Smooth muscle cell (in vitro differentiated cells): ENCODE measurements at regions not wholly inside any gene's neighbourhood (a gene's known extent, or its start where the extent isn't known, plus 50 kb on each side); places are given as distances from the start of the nearest gene placed in this dataset.
A peak's percentile ranks its signal among the peaks of the same experiment; 100 is the strongest.

Source experiments
- DNase-seq: peaks from one replicate; lab custom pipeline; 2025; ENCODE audit not compliant: unreplicated experiment; lab: John Stamatoyannopoulos, UW
- H2AFZ ChIP-seq: fragments of 200-600 bp; sonication (generic); 2 replicates; pipeline ENCODE4 v1.6.0; 2016; ENCODE audit warnings: antibody characterized with exemption, low read depth, mild to moderate bottlenecking
- H3F3A ChIP-seq: fragments of 200-600 bp; sonication (generic); 2 replicates; pipeline ENCODE4 v1.6.0; 2017; ENCODE audit warnings: antibody characterized with exemption, low read depth
- H3K27ac ChIP-seq: fragments of 200-600 bp; sonication (generic); 2 replicates; pipeline ENCODE4 v1.5.1; 2016; ENCODE audit warnings: low read depth, mild to moderate bottlenecking
- H3K27me3 ChIP-seq: fragments of 200-600 bp; sonication (generic); 2 replicates; pipeline ENCODE4 v1.6.1; 2016; ENCODE audit warnings: low read depth, mild to moderate bottlenecking
- H3K36me3 ChIP-seq: fragments of 200-600 bp; sonication (generic); 2 replicates; pipeline ENCODE4 v1.5.1; 2016; ENCODE audit warnings: low read depth
- H3K4me1 ChIP-seq: fragments of 200-600 bp; sonication (generic); 2 replicates; pipeline ENCODE4 v1.5.1; 2016; ENCODE audit warnings: low read depth
- H3K4me2 ChIP-seq: fragments of 200-600 bp; sonication (generic); 2 replicates; pipeline ENCODE4 v1.6.0; 2016; ENCODE audit warnings: mild to moderate bottlenecking
- H3K4me3 ChIP-seq: fragments of 200-600 bp; sonication (generic); 2 replicates; pipeline ENCODE4 v1.5.1; 2016; ENCODE audit warnings: mild to moderate bottlenecking
- H3K79me2 ChIP-seq: fragments of 200-600 bp; sonication (generic); 2 replicates; pipeline ENCODE4 v1.6.0; 2016; ENCODE audit warnings: low read depth, mild to moderate bottlenecking
- H3K9ac ChIP-seq: fragments of 200-600 bp; sonication (generic); 2 replicates; pipeline ENCODE4 v1.6.0; 2016; ENCODE audit warnings: low read depth
- H3K9me3 ChIP-seq: fragments of 200-600 bp; sonication (generic); replicated peaks from 2 replicates; pipeline ENCODE4 v1.5.1; 2016; ENCODE audit warnings: low read depth
- H4K20me1 ChIP-seq: fragments of 200-600 bp; sonication (generic); 2 replicates; pipeline ENCODE4 v1.6.0; 2016; ENCODE audit warnings: low read depth
- WGBS: methylation state at CpG from one replicate; pipeline ENCODE4 v1.1.7; 2016; ENCODE audit warnings: low lambda C conversion rate; 5-methylcytosine and 5-hydroxymethylcytosine counted together
- TF ChIP-seq, protein P1 (sequence below): fragments of 200-600 bp; sonication (generic); IDR thresholded peaks from 2 replicates; pipeline ENCODE4 v1.5.1; 2017; ENCODE audit warnings: borderline replicate concordance, mild to moderate bottlenecking, antibody characterized with exemption; ENCODE audit not compliant: insufficient read depth, poor library complexity, severe bottlenecking

DNA sequence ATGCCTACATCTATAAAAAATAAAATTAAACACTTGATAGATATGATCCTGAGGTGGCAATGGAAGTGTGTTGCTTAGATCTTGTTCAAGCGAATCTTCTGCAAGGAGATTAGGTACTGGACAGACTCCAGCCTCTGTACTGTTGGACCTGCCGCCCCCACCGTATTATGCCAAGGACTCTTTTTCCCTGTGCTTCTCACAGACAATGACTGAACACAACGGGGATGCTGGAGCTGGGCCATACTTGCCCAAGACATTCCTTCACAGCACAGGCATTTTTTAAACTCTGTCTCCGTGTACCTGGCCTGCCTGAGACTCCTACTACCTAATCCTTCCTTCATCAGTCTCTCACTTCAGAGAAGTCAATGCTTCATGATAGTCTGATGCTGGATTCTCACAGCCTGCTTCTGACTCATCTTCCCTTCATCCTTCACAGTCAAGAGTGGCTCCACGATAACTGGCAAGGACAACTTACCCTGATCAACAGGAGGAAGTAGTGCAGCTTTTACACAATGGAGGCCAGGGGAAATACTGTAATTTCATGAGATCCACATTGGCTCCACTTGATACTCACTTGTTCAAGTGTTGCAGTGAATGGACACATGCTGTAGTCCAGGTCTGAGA lies 754.6 kb upstream of the AGA start:
- Histone ChIP-seq H3K27me3 (no peaks in the 10 kb centered on the region), H3K9me3 (no peaks in the 10 kb centered on the region), H3K9ac (no peak overlapping the region), H3K4me1 (no peaks in the 10 kb centered on the region), H3F3A (no peaks in the 10 kb centered on the region), H3K4me3 (no peak overlapping the region), H3K4me2 (no peak overlapping the region), H3K79me2 (no peaks in the 10 kb centered on the region), H2AFZ (no peak overlapping the region), H4K20me1 (no peaks in the 10 kb centered on the region), H3K36me3 (no peaks in the 10 kb centered on the region), H3K27ac (no peak overlapping the region)
- TF ChIP-seq, protein P1, sequence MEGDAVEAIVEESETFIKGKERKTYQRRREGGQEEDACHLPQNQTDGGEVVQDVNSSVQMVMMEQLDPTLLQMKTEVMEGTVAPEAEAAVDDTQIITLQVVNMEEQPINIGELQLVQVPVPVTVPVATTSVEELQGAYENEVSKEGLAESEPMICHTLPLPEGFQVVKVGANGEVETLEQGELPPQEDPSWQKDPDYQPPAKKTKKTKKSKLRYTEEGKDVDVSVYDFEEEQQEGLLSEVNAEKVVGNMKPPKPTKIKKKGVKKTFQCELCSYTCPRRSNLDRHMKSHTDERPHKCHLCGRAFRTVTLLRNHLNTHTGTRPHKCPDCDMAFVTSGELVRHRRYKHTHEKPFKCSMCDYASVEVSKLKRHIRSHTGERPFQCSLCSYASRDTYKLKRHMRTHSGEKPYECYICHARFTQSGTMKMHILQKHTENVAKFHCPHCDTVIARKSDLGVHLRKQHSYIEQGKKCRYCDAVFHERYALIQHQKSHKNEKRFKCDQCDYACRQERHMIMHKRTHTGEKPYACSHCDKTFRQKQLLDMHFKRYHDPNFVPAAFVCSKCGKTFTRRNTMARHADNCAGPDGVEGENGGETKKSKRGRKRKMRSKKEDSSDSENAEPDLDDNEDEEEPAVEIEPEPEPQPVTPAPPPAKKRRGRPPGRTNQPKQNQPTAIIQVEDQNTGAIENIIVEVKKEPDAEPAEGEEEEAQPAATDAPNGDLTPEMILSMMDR = no peak
- no peak for DNase-seq
- WGBS = 88% methylated on average over 6 of the region's 6 CpGs

DNA sequence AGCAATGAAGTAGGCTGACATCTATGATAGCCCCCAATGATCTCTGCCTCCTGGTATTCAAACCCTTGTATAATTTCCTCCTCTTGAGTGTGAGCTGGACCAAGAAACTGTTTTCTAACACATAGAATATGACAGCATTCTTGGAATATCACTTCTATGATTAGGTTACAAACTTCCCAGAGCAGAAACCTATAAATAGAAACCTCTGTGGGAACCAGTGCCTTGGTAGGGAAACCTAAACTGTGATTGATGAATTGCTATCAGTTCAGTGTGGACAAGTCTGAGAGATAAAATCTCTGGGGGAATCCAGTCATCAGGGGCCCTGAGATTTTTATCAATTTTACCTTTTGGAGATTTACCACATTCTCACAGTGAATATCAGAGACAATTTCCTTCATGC lies 756.5 kb upstream of the AGA start:
- H3F3A ChIP-seq = no peaks in the 10 kb centered on the region
- TF ChIP-seq, protein P1 = no peak
- peak overlapping the region; percentile 67 for H2AFZ ChIP-seq
- H3K27me3 ChIP-seq = no peaks in the 10 kb centered on the region
- no peaks in the 10 kb centered on the region for H3K4me1 ChIP-seq
- H3K79me2 ChIP-seq = no peaks in the 10 kb centered on the region
- DNase-seq = no peak
- H3K4me3 ChIP-seq = no peak overlapping the region
- no peak overlapping the region for H3K9ac ChIP-seq
- H4K20me1 ChIP-seq = no peaks in the 10 kb centered on the region
- no peaks in the 10 kb centered on the region for H3K9me3 ChIP-seq
- no peaks in the 10 kb centered on the region for H3K36me3 ChIP-seq
- peak overlapping the region; percentile 59 for H3K4me2 ChIP-seq
- peak overlapping the region; percentile 32 for H3K27ac ChIP-seq

DNA sequence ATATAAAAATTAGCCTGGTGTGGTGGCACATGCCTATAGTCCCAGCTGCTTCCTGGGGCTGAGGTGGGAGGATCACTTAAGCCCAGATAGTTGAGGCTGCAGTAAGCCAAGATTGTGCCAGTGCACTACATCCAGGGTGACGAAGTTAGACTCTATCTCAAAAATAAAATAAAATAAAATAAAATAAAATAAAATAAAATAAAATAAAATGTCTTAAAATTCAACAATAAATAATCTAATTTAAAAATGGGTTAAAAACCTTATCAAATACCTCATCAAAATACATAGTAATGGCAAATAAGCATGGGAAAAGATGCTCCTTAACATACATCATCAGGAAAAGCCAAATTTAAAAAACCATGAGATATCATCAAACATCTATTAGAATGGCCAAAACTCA lies 760.2 kb upstream of the AGA start:
- 92% methylated on average over 1 of the region's 1 CpG for WGBS
- Histone ChIP-seq H4K20me1 (no peaks in the 10 kb centered on the region), H3K79me2 (no peaks in the 10 kb centered on the region), H3K27me3 (no peaks in the 10 kb centered on the region), H3F3A (no peaks in the 10 kb centered on the region), H3K4me2 (no peak overlapping the region), H3K27ac (no peak overlapping the region), H3K36me3 (no peaks in the 10 kb centered on the region), H3K4me1 (no peaks in the 10 kb centered on the region), H3K4me3 (no peak overlapping the region), H3K9me3 (no peaks in the 10 kb centered on the region), H2AFZ (no peak overlapping the region), H3K9ac (no peak overlapping the region)
- TF ChIP-seq, protein P1 = no peak
- DNase-seq = no peak

DNA sequence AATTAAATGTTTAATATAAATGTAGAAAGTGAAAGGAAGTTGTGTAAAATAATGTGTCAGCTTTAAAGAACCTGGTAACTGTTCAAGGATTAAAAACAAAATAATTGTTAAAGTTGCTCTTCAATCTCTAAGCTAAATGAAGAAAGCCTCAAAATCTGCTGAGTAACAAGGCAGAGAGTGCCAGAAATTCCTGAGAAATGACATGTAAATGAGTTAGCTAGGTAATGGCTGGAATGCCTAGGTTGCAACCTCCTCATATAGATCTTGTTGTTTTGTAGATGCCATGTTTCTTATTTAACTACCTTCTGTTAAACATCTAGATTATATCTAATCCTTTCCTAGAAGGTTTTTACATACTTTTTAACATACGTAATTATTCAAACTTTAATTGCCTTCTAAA lies 763.6 kb upstream of the AGA start:
- peak overlapping the region; percentile 52 for H3K27ac ChIP-seq
- WGBS = 92% methylated on average over 1 of the region's 1 CpG
- no peak overlapping the region for H3K4me2 ChIP-seq

More for the DNA sequence above, 763.6 kb upstream of the AGA start:
- Histone ChIP-seq H3K9ac (no peak overlapping the region), H3K9me3 (no peaks in the 10 kb centered on the region), H3K4me1 (no peaks in the 10 kb centered on the region), H3K27me3 (no peaks in the 10 kb centered on the region), H2AFZ (no peak overlapping the region), H3F3A (no peaks in the 10 kb centered on the region), H3K79me2 (no peaks in the 10 kb centered on the region), H3K4me3 (no peak overlapping the region), H4K20me1 (no peaks in the 10 kb centered on the region), H3K36me3 (no peaks in the 10 kb centered on the region)
- TF ChIP-seq, protein P1 = no peak
- DNase-seq = no peak
